GM21786 (cell line): ENCODE measurements at regions not wholly inside any gene's neighbourhood (a gene's known extent, or its start where the extent isn't known, plus 50 kb on each side); places are given as distances from the start of the nearest gene placed in this dataset.

Source experiments
- ATAC-seq: cut with Tn5 transposase; IDR thresholded peaks from one replicate; pipeline ENCODE4 v1.9.1; 2021; ENCODE audit not compliant: unreplicated experiment

GRCh38 chr18:32544088-32544487 lies 73.4 kb upstream of the GAREM1 start:
- no peak for ATAC-seq

- no peak for ATAC-seq
Observed at GRCh38 chr18:32542221-32542798, 71.6 kb upstream of the GAREM1 start.

GRCh38 chr18:32530947-32531651 lies 60.4 kb upstream of the GAREM1 start:
- peak; percentile 52 for ATAC-seq

GRCh38 chr18:32529722-32530420 lies 59.2 kb upstream of the GAREM1 start:
- ATAC-seq: no peak

GRCh38 chr18:32520771-32521170 lies 50.1 kb upstream of the GAREM1 start:
- ATAC-seq: no peak
